Heart left ventricle (tissue), 13 donors: ENCODE measurements at regions not wholly inside any gene's neighbourhood (a gene's known extent, or its start where the extent isn't known, plus 50 kb on each side); places are given as distances from the start of the nearest gene placed in this dataset.

ENCODE experiments used
- CTCF ChIP-seq, 12 donors: fragments of 200-600 bp; sonication (generic) in 4 of 12; IDR thresholded peaks; one replicate each; pipeline versions ENCODE4 v1.5.0 to v1.8.0; 2018 to 2022; ENCODE audit warnings: antibody characterized with exemption in 12 of 12, mild to moderate bottlenecking in 5 of 12
- POLR2A ChIP-seq, 2 donors: fragments of 450-650 bp; IDR thresholded peaks; one replicate each; pipeline ENCODE4 v1.6.1; 2017; ENCODE audit warnings: antibody characterized with exemption in 2 of 2, mild to moderate bottlenecking in 2 of 2, moderate library complexity in 2 of 2
- donor health status: ischemic (EF 13 %, LVEDD 7.1; RV severe dilation, severe dysfunction).
- donor health status: DM: no; HTN: yes; CAD: no.
- donor health status: DM: no; HTN: no; CAD: no.
- donor health status: ischemic (EF 25% LVEDD 6.9; RV normal size, moderate dysfunction).
- donor health status: ischemic (EF 25% LVEDD 5.7; RV mildly dilated, moderate dysfunction).
- donor health status: ischemic (EF 35%, LVEDD 5.7; RV mildly dilated, moderate dysfunction).
- donor health status: nonischemic (EF 11% LVEDD 7.7; RV severe dilation, severe dysfunction).
- donor health status: DM: yes; HTN: yes; CAD: no.
- donor health status: PGD.
- donor health status: ischemic (EF 29% LVEDD 5.4; RV normal size, mild dysfunction).
- donor health status: nonischemic (EF 23%, LVEDD 6.1; RV moderate dilation, normal function).

GRCh38 chr18:60951091-60951490 lies 382.1 kb upstream of the CDH20 start:
- TF ChIP-seq CTCF (IDR thresholded peaks at IDR 0.05) (no peak), POLR2A (IDR thresholded peaks at IDR 0.05) (no peak)
